ENCODE measurements at regions not wholly inside any gene's neighbourhood (a gene's known extent, or its start where the extent isn't known, plus 50 kb on each side); places are given as distances from the start of the nearest gene placed in this dataset.

DNA sequence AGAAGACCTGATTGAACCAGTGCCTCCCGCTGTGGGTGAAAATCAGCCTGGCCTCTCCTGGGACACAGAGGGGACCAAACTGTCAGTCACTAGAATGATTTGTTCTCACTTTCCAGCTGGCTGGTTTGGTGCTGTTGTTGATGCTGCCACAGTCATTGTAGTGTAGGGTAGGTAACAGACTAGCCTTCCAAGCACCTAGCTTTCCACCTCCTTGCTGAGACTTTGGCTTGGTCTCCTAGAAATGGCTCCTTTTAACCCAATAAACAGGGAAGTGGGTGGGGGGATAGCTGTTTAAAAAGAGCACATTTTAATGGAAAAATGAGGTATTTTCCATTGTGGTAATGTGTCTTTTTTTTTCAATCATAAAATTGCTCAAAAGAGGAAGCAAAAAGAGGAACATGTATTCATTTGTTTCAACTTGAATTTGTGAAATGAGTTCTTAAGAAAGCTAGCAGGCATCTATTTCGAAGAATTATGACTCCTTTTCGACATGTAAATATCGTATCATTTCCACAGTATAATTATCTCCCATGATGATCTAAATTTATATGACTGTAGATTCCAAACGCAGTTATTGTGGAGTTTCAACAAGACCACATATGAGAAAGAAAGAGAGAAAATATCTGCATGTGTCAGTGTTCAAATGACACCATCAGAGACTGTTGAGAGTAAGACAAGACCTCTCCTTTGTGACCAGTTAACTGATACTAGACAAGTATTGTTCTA lies 190.1 kb downstream of the HLX start:
- TF ChIP-seq, protein P1, sequence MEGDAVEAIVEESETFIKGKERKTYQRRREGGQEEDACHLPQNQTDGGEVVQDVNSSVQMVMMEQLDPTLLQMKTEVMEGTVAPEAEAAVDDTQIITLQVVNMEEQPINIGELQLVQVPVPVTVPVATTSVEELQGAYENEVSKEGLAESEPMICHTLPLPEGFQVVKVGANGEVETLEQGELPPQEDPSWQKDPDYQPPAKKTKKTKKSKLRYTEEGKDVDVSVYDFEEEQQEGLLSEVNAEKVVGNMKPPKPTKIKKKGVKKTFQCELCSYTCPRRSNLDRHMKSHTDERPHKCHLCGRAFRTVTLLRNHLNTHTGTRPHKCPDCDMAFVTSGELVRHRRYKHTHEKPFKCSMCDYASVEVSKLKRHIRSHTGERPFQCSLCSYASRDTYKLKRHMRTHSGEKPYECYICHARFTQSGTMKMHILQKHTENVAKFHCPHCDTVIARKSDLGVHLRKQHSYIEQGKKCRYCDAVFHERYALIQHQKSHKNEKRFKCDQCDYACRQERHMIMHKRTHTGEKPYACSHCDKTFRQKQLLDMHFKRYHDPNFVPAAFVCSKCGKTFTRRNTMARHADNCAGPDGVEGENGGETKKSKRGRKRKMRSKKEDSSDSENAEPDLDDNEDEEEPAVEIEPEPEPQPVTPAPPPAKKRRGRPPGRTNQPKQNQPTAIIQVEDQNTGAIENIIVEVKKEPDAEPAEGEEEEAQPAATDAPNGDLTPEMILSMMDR (conservative IDR thresholded peaks at IDR 0.05; ENCODE audit: low read length) = no peak
- no peak for DNase-seq (ENCODE audit: low read depth)
- no peak overlapping the region for H3K4me3 ChIP-seq (ENCODE audit: low read length)

DNA sequence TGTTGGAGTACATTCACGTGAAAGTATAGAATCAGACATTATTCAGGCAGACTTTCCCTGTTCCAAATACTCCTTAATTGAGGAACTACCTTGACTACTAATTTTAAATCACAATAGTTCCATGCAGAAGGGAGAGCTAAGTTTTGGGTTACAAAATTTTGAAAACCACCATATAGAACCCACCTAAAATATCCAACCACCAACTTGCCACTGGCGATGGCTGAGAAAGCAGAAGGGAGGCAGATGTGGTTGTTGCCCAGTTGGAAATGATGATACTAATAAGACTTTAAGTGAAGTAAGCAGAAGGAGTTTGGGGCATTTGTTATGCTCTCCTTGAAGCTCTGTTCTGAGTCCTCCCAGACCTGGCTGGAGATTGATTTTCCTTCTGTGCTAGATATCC lies 190.7 kb downstream of the HLX start:
- no peak for DNase-seq (ENCODE audit: low read depth)
- no peak overlapping the region for H3K4me3 ChIP-seq (ENCODE audit: low read length)
- TF ChIP-seq, protein P1 (conservative IDR thresholded peaks at IDR 0.05; ENCODE audit: low read length) = no peak

DNA sequence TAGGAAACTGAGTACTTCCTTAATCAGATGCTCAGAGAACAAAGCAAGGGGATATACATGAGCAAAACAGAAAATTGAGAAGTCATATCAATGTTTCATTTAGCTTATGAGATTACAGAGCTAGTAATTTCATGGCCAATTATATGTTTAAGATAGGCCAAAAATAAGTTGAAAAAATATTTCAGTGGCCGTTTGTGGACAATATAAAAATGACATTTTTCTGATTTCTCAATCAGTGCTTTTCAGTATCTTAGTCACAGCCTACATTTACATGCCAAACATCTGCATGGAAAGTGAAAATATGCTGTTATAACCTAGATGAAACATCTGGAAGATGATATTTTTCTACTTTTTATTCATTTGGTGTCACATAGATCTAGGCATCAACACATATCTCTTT lies 192.5 kb downstream of the HLX start:
- DNase-seq (ENCODE audit: low read depth) = peak; percentile 11
- TF ChIP-seq, protein P1 (conservative IDR thresholded peaks at IDR 0.05; ENCODE audit: low read length) = no peak
- no peak overlapping the region for H3K4me3 ChIP-seq (ENCODE audit: low read length)

DNA sequence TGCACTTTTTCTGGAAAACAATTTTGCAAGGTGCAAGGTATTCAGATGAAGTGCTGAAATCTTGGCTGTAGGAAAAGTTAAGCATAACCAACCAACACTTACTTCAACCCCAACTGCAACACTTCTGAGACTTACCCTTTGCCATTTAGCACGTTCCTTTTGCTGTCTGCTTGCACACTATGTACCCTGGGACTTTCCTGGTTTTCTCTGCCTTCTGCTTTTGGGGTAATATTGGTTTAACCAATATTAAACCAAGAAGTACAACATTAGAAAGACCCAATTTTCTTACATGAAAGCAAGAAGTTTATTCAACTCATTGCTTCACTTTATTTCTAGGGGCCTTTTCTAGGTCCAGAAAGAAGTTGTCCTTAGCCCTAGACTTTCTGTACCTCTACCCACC lies 193.0 kb downstream of the HLX start:
- TF ChIP-seq, protein P1 (conservative IDR thresholded peaks at IDR 0.05; ENCODE audit: low read length) = no peak
- no peak overlapping the region for H3K4me3 ChIP-seq (ENCODE audit: low read length)
- no peak for DNase-seq (ENCODE audit: low read depth)

DNA sequence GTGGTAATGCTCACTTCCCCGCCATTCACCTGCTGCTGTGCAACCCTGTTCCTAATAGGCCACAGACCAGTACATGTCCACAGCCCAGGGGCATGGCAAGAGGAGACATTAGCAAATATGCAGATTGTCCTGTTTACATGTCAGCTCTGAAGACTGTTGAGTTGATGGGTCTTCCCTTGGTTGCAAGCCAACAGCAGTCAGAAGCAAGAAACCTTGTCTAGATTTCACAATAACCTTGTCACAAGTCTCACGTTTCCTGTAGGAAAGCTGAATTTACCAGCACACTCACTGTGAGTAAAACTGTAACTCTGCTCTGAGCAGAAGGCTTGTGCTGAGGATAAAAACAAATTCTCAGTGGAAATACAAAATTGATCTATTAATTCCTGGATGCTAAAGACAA lies 195.1 kb downstream of the HLX start:
- TF ChIP-seq, protein P1 (conservative IDR thresholded peaks at IDR 0.05; ENCODE audit: low read length) = no peak
- DNase-seq (ENCODE audit: low read depth) = peak; percentile 16
- no peak overlapping the region for H3K4me3 ChIP-seq (ENCODE audit: low read length)

DNA sequence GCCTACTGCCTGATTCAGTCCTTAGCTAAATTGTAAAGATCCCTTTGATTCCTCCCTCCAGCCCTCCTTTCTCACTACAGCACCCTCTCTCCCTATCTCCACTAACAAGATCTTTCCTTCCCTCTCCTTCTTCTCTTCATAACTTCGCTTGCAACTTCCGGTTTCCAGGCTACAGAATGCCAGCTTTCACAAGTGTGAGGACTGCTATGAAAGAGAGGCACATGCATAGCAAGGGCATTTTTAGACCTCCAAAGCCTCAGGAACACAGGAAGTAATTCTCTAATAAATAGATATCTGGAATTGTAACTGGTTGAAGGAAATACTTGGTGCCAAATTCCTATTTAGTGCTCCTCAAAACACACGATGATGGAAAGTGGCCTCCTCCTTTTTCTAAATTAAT lies 196.7 kb downstream of the HLX start:
- TF ChIP-seq, protein P1 (conservative IDR thresholded peaks at IDR 0.05; ENCODE audit: low read length) = no peak
- no peak for DNase-seq (ENCODE audit: low read depth)
- no peak overlapping the region for H3K4me3 ChIP-seq (ENCODE audit: low read length)

DNA sequence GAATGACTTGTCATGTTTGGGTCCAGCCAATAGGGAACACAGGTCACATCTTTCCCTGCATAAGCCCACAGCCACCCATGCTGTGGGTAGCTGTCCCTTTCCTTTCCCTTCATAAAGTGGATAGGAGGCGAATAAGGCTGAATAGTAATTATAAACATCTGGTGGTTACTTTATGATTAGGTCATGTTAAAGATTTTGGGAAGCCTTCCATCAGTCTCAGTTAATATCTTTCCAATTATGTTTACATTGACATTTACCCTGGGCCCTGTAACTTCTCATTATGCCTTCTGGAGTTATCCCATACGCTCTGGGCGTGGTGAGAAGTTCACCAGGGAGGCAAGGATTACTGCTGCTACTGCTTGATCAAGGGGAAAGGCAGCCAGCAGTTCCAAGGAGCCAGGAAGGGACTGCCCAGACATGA lies 197.2 kb downstream of the HLX start:
- DNase-seq (ENCODE audit: low read depth) = peak; percentile 13
- H3K4me3 ChIP-seq (ENCODE audit: low read length) = no peak overlapping the region
- TF ChIP-seq, protein P1 (conservative IDR thresholded peaks at IDR 0.05; ENCODE audit: low read length) = no peak

Data from AG10803 (cell line).